Tibial artery (tissue), 4 donors: ENCODE measurements at regions not wholly inside any gene's neighbourhood (a gene's known extent, or its start where the extent isn't known, plus 50 kb on each side); places are given as distances from the start of the nearest gene placed in this dataset.

ENCODE experiments used
- DNase-seq, 2 donors: peaks; one replicate each; pipeline ENCODE4 v3.0.0-alpha.2; 2019
- H3K27ac ChIP-seq, 2 donors: fragments of 200-600 bp; sonication (generic) in 1 of 2; 1 replicate in 1 of 2; 2 replicates in 1 of 2; pipeline ENCODE4 v1.5.1; 2018 to 2019; ENCODE audit warnings: mild to moderate bottlenecking in 1 of 2
- H3K27me3 ChIP-seq, 2 donors: fragments of 200-600 bp; sonication (generic) in 1 of 2; one replicate each; pipeline versions ENCODE4 v1.5.1 to v1.6.0; 2016 to 2019
- H3K36me3 ChIP-seq, 3 donors: fragments of 200-600 bp; sonication (generic) in 2 of 3; one replicate each; pipeline ENCODE4 v1.5.1; 2016 to 2019; ENCODE audit warnings: mild to moderate bottlenecking in 2 of 3
- H3K4me1 ChIP-seq, 4 donors: fragments of 200-600 bp; sonication (generic) in 2 of 4; 1 replicate in 3 of 4; 2 replicates in 1 of 4; pipeline ENCODE4 v1.5.1; 2016 to 2019
- H3K4me3 ChIP-seq, 2 donors: fragments of 200-600 bp; sonication (generic) in 1 of 2; 1 replicate in 1 of 2; 2 replicates in 1 of 2; pipeline ENCODE4 v1.5.1; 2018 to 2019; ENCODE audit warnings: mild to moderate bottlenecking in 2 of 2
- H3K9me3 ChIP-seq, 3 donors: fragments of 200-600 bp; sonication (generic) in 1 of 3; one replicate each; pipeline ENCODE4 v1.5.1; 2016 to 2019
- intact Hi-C: fragments of 100-400 bp; cut with DNase I; formaldehyde crosslinking; loops from one replicate; pipeline ENCODE4 v1.15.0; 2023; ENCODE audit warnings: low total_unique reads
- TF ChIP-seq, protein P1 (sequence below), 2 experiments: fragments of 200-600 bp in 1 of 2; fragments of 450-650 bp in 1 of 2; IDR thresholded peaks; one replicate each; pipeline ENCODE4 v1.5.1; 2017 to 2019; ENCODE audit warnings: antibody characterized with exemption in 2 of 2, mild to moderate bottlenecking in 1 of 2, moderate library complexity in 1 of 2

- Histone ChIP-seq H3K4me3 (no peak overlapping the region), H3K27ac (no peak overlapping the region), H3K36me3 (no peaks in the 10 kb centered on the region), H3K4me1 (no peaks in the 10 kb centered on the region), H3K9me3 (no peaks in the 10 kb centered on the region), H3K27me3 (no peaks in the 10 kb centered on the region)
- DNase-seq, result no peak
- TF ChIP-seq, protein P1, sequence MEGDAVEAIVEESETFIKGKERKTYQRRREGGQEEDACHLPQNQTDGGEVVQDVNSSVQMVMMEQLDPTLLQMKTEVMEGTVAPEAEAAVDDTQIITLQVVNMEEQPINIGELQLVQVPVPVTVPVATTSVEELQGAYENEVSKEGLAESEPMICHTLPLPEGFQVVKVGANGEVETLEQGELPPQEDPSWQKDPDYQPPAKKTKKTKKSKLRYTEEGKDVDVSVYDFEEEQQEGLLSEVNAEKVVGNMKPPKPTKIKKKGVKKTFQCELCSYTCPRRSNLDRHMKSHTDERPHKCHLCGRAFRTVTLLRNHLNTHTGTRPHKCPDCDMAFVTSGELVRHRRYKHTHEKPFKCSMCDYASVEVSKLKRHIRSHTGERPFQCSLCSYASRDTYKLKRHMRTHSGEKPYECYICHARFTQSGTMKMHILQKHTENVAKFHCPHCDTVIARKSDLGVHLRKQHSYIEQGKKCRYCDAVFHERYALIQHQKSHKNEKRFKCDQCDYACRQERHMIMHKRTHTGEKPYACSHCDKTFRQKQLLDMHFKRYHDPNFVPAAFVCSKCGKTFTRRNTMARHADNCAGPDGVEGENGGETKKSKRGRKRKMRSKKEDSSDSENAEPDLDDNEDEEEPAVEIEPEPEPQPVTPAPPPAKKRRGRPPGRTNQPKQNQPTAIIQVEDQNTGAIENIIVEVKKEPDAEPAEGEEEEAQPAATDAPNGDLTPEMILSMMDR (IDR thresholded peaks at IDR 0.05), result no peak
- intact Hi-C loops, result no loop called here
Observed at GRCh38 chr12:60010486-60010885, 414.7 kb downstream of the SLC16A7 start.

- no peak for DNase-seq
- no peak overlapping the region for H3K4me3 ChIP-seq
- no peaks in the 10 kb centered on the region for H3K36me3 ChIP-seq
- H3K27me3 ChIP-seq, result no peaks in the 10 kb centered on the region
- TF ChIP-seq, protein P1 (IDR thresholded peaks at IDR 0.05), result no peak
- H3K27ac ChIP-seq, result no peak overlapping the region
- H3K4me1 ChIP-seq, result no peaks in the 10 kb centered on the region
- intact Hi-C loops, result no loop called here
- H3K9me3 ChIP-seq, result no peaks in the 10 kb centered on the region
Observed at GRCh38 chr12:60012659-60013058, 416.8 kb downstream of the SLC16A7 start.

GRCh38 chr12:60014436-60014835, 418.6 kb downstream of the SLC16A7 start:
- H3K9me3 ChIP-seq, result no peaks in the 10 kb centered on the region
- H3K4me3 ChIP-seq, result no peak overlapping the region
- no peak overlapping the region for H3K27ac ChIP-seq
- intact Hi-C loops, result no loop called here
- H3K36me3 ChIP-seq, result no peaks in the 10 kb centered on the region
- H3K4me1 ChIP-seq, result no peaks in the 10 kb centered on the region
- no peaks in the 10 kb centered on the region for H3K27me3 ChIP-seq
- DNase-seq, result no peak
- TF ChIP-seq, protein P1 (IDR thresholded peaks at IDR 0.05), result no peak

DNA sequence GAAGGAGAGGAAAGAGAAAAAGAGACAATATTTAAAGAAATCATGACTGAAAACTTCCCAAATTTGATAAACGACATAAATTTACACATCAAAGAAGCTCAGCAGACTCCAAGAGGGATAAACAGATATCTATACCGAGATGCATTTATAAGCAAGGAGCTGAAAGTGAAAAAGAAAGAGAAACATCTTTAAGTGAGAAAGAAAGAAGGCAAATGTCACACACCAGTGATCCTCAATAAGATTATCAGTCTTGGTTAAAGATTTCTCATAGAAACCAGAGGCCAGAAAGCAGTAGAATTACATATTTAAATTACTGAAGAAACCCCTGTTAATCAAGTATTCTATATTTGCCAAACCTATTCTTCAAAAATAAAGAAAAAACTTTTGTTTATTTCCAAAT, 424.2 kb downstream of the SLC16A7 start:
- Histone ChIP-seq H3K9me3 (no peaks in the 10 kb centered on the region), H3K4me1 (no peaks in the 10 kb centered on the region), H3K27me3 (no peaks in the 10 kb centered on the region), H3K36me3 (no peaks in the 10 kb centered on the region), H3K4me3 (no peak overlapping the region), H3K27ac (no peak overlapping the region)
- TF ChIP-seq, protein P1 (IDR thresholded peaks at IDR 0.05), result no peak
- DNase-seq, result no peak
- intact Hi-C loops, result no loop called here

GRCh38 chr12:60021235-60021634, 425.4 kb downstream of the SLC16A7 start:
- intact Hi-C loops, result no loop called here
- no peaks in the 10 kb centered on the region for H3K27me3 ChIP-seq
- TF ChIP-seq, protein P1 (IDR thresholded peaks at IDR 0.05), result no peak
- H3K9me3 ChIP-seq, result no peaks in the 10 kb centered on the region
- no peaks in the 10 kb centered on the region for H3K4me1 ChIP-seq
- H3K27ac ChIP-seq, result no peak overlapping the region
- DNase-seq, result no peak
- H3K36me3 ChIP-seq, result no peaks in the 10 kb centered on the region
- H3K4me3 ChIP-seq, result no peak overlapping the region

GRCh38 chr12:60027266-60027665, 431.4 kb downstream of the SLC16A7 start:
- H3K9me3 ChIP-seq, result no peaks in the 10 kb centered on the region
- intact Hi-C loops, result no loop called here
- H3K27me3 ChIP-seq, result no peaks in the 10 kb centered on the region
- no peak overlapping the region for H3K4me3 ChIP-seq
- TF ChIP-seq, protein P1 (IDR thresholded peaks at IDR 0.05), result no peak
- no peaks in the 10 kb centered on the region for H3K4me1 ChIP-seq
- no peaks in the 10 kb centered on the region for H3K36me3 ChIP-seq
- H3K27ac ChIP-seq, result no peak overlapping the region
- DNase-seq, result no peak
